ENCODE measurements at regions not wholly inside any gene's neighbourhood (a gene's known extent, or its start where the extent isn't known, plus 50 kb on each side); places are given as distances from the start of the nearest gene placed in this dataset.

DNA sequence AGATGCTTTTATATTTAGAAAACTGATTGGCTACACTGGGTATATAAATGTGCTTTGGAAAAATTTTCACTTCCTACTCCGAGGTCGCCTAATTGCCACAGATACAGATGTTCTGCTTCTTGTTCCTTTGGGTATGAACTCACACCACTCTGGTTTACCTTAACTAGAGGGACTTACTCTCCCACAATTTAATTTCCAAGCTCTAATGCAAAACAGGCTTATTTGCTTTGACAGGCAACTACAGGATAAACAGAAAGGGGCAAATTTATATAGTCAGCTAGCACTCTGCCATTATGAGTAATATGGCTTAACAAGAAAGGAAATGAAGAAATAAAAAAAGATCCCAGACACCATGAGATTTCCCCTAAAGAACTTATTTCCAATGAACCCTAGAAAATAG lies 156.9 kb upstream of the ZFP64 start:
- H3K79me2 ChIP-seq (ENCODE audit: low read length): no peaks in the 10 kb centered on the region
- H3K4me2 ChIP-seq (ENCODE audit: low read length): no peak overlapping the region
- H3K36me3 ChIP-seq (ENCODE audit: low read depth, low read length): no peaks in the 10 kb centered on the region
- no TSS peak for BruUV-seq (replicated peaks)
- no peaks in the 10 kb centered on the region for H3K4me1 ChIP-seq (ENCODE audit: insufficient read depth, low read length)
- no peaks in the 10 kb centered on the region for H3F3A ChIP-seq (ENCODE audit: low read length, unreplicated experiment)
- TF ChIP-seq, protein P1, sequence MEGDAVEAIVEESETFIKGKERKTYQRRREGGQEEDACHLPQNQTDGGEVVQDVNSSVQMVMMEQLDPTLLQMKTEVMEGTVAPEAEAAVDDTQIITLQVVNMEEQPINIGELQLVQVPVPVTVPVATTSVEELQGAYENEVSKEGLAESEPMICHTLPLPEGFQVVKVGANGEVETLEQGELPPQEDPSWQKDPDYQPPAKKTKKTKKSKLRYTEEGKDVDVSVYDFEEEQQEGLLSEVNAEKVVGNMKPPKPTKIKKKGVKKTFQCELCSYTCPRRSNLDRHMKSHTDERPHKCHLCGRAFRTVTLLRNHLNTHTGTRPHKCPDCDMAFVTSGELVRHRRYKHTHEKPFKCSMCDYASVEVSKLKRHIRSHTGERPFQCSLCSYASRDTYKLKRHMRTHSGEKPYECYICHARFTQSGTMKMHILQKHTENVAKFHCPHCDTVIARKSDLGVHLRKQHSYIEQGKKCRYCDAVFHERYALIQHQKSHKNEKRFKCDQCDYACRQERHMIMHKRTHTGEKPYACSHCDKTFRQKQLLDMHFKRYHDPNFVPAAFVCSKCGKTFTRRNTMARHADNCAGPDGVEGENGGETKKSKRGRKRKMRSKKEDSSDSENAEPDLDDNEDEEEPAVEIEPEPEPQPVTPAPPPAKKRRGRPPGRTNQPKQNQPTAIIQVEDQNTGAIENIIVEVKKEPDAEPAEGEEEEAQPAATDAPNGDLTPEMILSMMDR (conservative IDR thresholded peaks at IDR 0.05; ENCODE audit: low read depth, low read length): no peak
- TF ChIP-seq EZH2phosphoT487 (IDR thresholded peaks at IDR 0.05; ENCODE audit: borderline replicate concordance, low read length): no peak
- no peak for TF ChIP-seq EZH2 (IDR thresholded peaks at IDR 0.05; ENCODE audit: low read length, unreplicated experiment)
- no peak overlapping the region for H3K4me3 ChIP-seq (ENCODE audit: low read length)
- no peaks in the 10 kb centered on the region for H3K9me2 ChIP-seq (replicated peaks; ENCODE audit: low read length)
- H2AFZ ChIP-seq (ENCODE audit: low read length): no peak overlapping the region
- intact Hi-C loops (cut with micrococcal nuclease): no loop called here
- no peak for DNase-seq
- CTCF ChIA-PET: no interaction called here
- no peak for ATAC-seq
- H3K9ac ChIP-seq (ENCODE audit: low read length): no peak overlapping the region
- H4K20me1 ChIP-seq (ENCODE audit: low read length): no peaks in the 10 kb centered on the region
- H3K27ac ChIP-seq (ENCODE audit: low read length): no peak overlapping the region
- peaks cover 21% of the 10 kb centered on the region for H3K27me3 ChIP-seq (ENCODE audit: low read length)
- POLR2A ChIA-PET (ENCODE audit: unreplicated experiment): no interaction called here
- no peaks in the 10 kb centered on the region for H3K9me3 ChIP-seq (ENCODE audit: low read length)

DNA sequence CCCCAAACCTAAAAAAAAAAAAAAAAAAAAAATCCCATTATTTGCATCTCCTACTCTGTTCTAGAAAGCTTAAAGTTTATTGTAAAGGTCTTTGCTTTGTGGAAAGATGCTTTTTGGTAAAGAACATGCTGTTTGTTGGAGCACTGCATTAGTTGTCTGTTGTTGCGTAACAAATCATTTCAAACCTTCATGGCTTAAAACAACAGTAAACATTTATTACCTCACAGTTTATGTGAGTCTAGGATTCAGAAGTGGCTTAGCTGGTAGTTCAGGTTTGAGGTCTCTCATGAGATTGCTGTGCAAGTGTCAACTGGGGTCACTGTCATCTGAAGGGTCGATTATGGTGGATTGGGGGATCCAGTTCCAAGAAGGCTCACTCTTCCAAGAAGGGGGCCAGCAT lies 155.2 kb upstream of the ZFP64 start:
- H4K20me1 ChIP-seq (ENCODE audit: low read length): no peaks in the 10 kb centered on the region
- intact Hi-C loops (cut with micrococcal nuclease): no loop called here
- no peak overlapping the region for H2AFZ ChIP-seq (ENCODE audit: low read length)
- H3K9me3 ChIP-seq (ENCODE audit: low read length): no peaks in the 10 kb centered on the region
- H3K27me3 ChIP-seq (ENCODE audit: low read length): peaks cover 26% of the 10 kb centered on the region
- H3K4me2 ChIP-seq (ENCODE audit: low read length): no peak overlapping the region
- H3K4me3 ChIP-seq (ENCODE audit: low read length): no peak overlapping the region
- H3K9ac ChIP-seq (ENCODE audit: low read length): no peak overlapping the region
- no peak for ATAC-seq
- CTCF ChIA-PET: no interaction called here
- no TSS peak for BruUV-seq (replicated peaks)
- POLR2A ChIA-PET (ENCODE audit: unreplicated experiment): no interaction called here
- no peaks in the 10 kb centered on the region for H3F3A ChIP-seq (ENCODE audit: low read length, unreplicated experiment)
- no peaks in the 10 kb centered on the region for H3K9me2 ChIP-seq (replicated peaks; ENCODE audit: low read length)
- DNase-seq: no peak
- TF ChIP-seq EZH2 (IDR thresholded peaks at IDR 0.05; ENCODE audit: low read length, unreplicated experiment): no peak
- no peak for TF ChIP-seq EZH2phosphoT487 (IDR thresholded peaks at IDR 0.05; ENCODE audit: borderline replicate concordance, low read length)
- TF ChIP-seq, protein P1 (conservative IDR thresholded peaks at IDR 0.05; ENCODE audit: low read depth, low read length): no peak
- no peaks in the 10 kb centered on the region for H3K36me3 ChIP-seq (ENCODE audit: low read depth, low read length)
- H3K27ac ChIP-seq (ENCODE audit: low read length): no peak overlapping the region
- no peaks in the 10 kb centered on the region for H3K4me1 ChIP-seq (ENCODE audit: insufficient read depth, low read length)
- H3K79me2 ChIP-seq (ENCODE audit: low read length): no peaks in the 10 kb centered on the region

DNA sequence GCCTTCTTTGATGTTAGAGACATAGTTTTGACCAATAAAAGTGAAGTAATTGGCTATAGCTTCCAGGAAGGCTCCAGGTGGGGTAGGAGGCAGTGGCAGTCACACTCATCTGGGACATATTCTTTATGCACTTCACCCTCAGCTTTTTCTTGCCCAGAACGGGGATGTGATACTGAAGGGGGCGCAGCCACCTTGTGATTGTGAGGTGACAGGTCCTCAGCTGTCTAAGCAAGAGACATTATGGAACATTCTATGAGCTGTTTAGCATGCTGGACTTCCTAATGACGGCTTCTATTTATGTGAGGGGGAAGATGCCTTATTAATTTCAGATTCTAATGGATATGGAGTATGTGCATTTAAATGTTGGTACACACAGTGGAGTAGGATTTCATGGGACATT lies 151.3 kb upstream of the ZFP64 start:
- Histone ChIP-seq H3K9me2 (replicated peaks; ENCODE audit: low read length) (no peaks in the 10 kb centered on the region), H3K9me3 (ENCODE audit: low read length) (no peaks in the 10 kb centered on the region), H3K4me2 (ENCODE audit: low read length) (no peak overlapping the region), H4K20me1 (ENCODE audit: low read length) (no peaks in the 10 kb centered on the region), H3K36me3 (ENCODE audit: low read depth, low read length) (no peaks in the 10 kb centered on the region), H2AFZ (ENCODE audit: low read length) (no peak overlapping the region), H3F3A (ENCODE audit: low read length, unreplicated experiment) (no peaks in the 10 kb centered on the region), H3K9ac (ENCODE audit: low read length) (no peak overlapping the region), H3K79me2 (ENCODE audit: low read length) (no peaks in the 10 kb centered on the region), H3K4me1 (ENCODE audit: insufficient read depth, low read length) (no peaks in the 10 kb centered on the region), H3K4me3 (ENCODE audit: low read length) (no peak overlapping the region), H3K27ac (ENCODE audit: low read length) (no peak overlapping the region), H3K27me3 (ENCODE audit: low read length) (peaks cover 34% of the 10 kb centered on the region)
- BruUV-seq (replicated peaks): no TSS peak
- CTCF ChIA-PET: no interaction called here
- POLR2A ChIA-PET (ENCODE audit: unreplicated experiment): no interaction called here
- intact Hi-C loops (cut with micrococcal nuclease): no loop called here
- DNase-seq (no peak), ATAC-seq (no peak)
- TF ChIP-seq, protein P1 (conservative IDR thresholded peaks at IDR 0.05; ENCODE audit: low read depth, low read length): no peak
- TF ChIP-seq EZH2phosphoT487 (IDR thresholded peaks at IDR 0.05; ENCODE audit: borderline replicate concordance, low read length): no peak
- TF ChIP-seq EZH2 (IDR thresholded peaks at IDR 0.05; ENCODE audit: low read length, unreplicated experiment): no peak
